Muscle of leg (tissue), 3 donors: ENCODE measurements at regions not wholly inside any gene's neighbourhood (a gene's known extent, or its start where the extent isn't known, plus 50 kb on each side); places are given as distances from the start of the nearest gene placed in this dataset.

ENCODE experiments used
- DNase-seq: peaks from one replicate; pipeline ENCODE4 v3.0.0; 2013
- H3K27ac ChIP-seq: one replicate; pipeline ENCODE4 v1.5.1; 2013; ENCODE audit warnings: mild to moderate bottlenecking, low read length, control low read depth
- H3K27me3 ChIP-seq: one replicate; pipeline ENCODE4 v1.6.1; 2013; ENCODE audit warnings: low read length; ENCODE audit not compliant: control insufficient read depth, insufficient read depth
- H3K36me3 ChIP-seq: one replicate; pipeline ENCODE4 v1.6.1; 2013; ENCODE audit warnings: low read length; ENCODE audit not compliant: control insufficient read depth, insufficient read depth
- H3K4me1 ChIP-seq: one replicate; pipeline ENCODE4 v1.6.1; 2013; ENCODE audit warnings: low read length; ENCODE audit not compliant: control insufficient read depth, insufficient read depth
- H3K4me3 ChIP-seq: one replicate; pipeline ENCODE4 v1.5.1; 2013; ENCODE audit warnings: low read length, control low read depth
- H3K9me3 ChIP-seq: replicated peaks from 2 replicates; pipeline ENCODE4 v1.6.1; 2013; ENCODE audit warnings: low read depth, low read length; ENCODE audit not compliant: control insufficient read depth
- WGBS: methylation state at CpG from one replicate; pipeline ENCODE4 v1.1.5; 2013; ENCODE audit warnings: missing lambda C conversion rate; ENCODE audit not compliant: insufficient coverage; 5-methylcytosine and 5-hydroxymethylcytosine counted together

DNA sequence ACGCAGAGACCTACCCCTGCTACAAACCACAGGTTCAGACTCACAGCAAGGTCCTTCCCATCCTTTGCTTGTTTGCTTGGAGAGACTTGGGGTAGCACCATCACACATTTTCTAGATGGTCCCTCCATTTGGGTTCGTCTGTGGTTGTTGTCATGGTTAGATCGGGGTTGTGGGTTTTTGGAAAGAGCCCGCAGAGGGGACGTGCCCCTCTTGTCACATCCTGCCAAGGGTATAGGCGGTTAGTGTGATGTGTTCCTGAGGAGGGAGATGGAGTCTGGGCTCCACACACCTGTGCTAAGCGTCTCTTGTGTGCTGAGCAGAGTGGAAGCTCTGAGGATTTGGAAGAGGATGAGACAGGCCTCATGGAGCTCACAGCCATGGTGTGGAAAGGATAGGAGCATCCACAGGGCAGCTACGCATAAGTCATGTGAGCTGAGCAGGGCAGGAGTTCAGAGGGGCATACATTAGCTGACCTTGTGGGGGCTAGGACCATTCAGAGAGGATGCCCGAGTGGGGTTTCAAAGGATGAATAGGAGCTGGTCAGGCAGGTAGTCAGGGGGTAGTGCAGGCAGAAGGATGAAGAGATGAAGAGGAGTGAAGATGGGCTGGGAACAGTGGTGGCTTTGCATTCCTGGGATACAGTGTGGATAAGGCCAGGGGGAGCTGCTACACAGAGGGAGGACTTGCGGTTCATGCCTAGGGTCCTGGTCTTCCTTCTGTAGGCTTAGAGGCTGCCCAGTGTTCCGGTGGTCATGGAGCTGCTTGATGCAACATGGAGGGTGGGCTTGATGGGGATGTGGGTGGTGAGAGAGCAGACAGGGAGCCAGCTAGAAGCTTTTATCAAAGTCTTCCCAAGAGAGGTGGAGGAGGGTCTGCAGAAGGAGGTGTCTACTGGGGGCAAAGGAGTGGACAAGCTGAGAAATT is 62.9 kb downstream of the ACKR3 start:
- 94% methylated on average over 10 of the region's 11 CpGs for WGBS
- Histone ChIP-seq H3K4me3 (no peak overlapping the region), H3K27ac (no peak overlapping the region), H3K27me3 (peaks cover 8% of the 10 kb centered on the region), H3K36me3 (no peaks in the 10 kb centered on the region), H3K9me3 (no peaks in the 10 kb centered on the region), H3K4me1 (no peaks in the 10 kb centered on the region)
- no peak for DNase-seq

- Histone ChIP-seq H3K27me3 (peaks cover 10% of the 10 kb centered on the region), H3K4me1 (no peaks in the 10 kb centered on the region), H3K9me3 (no peaks in the 10 kb centered on the region), H3K36me3 (no peaks in the 10 kb centered on the region), H3K27ac (no peak overlapping the region), H3K4me3 (no peak overlapping the region)
- WGBS: 89% methylated on average over 5 of the region's 5 CpGs
- no peak for DNase-seq
These were observed 63.6 kb downstream of the ACKR3 start for GRCh38 chr2:236633219-236633570.

DNA sequence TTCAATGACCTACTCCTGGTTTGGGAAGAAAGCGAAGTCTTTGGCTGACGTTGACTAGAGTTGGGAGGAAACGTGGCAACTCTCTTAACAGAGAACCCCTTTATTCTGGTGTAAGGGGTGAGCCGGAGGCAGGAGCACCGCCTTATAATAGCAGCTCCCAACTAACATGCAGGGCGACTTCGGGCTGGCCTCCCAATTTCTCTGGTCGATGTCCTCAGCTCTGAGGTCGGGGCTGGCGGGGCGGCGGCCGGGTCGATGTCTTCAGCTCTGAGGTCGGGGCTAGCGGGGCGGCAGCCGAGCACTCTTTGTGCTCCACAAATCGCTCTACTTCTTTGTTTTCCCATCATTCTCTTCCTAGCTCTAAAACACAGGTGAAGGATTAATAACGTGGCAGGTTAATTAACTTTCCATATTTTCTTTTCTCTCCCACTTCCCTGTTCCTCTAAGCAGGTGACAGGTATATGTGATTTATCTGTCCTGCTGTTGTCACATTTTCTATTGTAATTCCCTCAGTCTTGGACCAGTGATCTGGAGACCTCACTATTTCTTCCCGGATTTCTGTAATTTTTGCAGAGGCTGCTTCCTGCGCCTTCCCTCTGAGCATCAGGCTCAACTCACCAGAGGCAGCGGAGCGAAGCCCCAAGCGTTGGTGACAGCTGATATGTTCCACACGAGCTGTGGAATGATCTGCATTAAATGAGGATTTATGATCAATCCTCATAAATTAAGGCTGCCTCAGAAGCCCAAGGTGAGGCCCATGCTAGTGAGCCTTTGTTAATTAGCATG is 64.3 kb downstream of the ACKR3 start:
- WGBS: 77% methylated on average over 9 of the region's 26 CpGs
- DNase-seq: no peak
- H3K4me1 ChIP-seq: no peaks in the 10 kb centered on the region

GRCh38 chr2:236636261-236636660 is 66.6 kb downstream of the ACKR3 start:
- DNase-seq: no peak
- no peak overlapping the region for H3K4me3 ChIP-seq
- H3K27ac ChIP-seq: no peak overlapping the region
- peaks cover 5% of the 10 kb centered on the region for H3K27me3 ChIP-seq
- no peaks in the 10 kb centered on the region for H3K36me3 ChIP-seq
- H3K4me1 ChIP-seq: peaks cover 7% of the 10 kb centered on the region
- 91% methylated on average over 6 of the region's 7 CpGs for WGBS
- H3K9me3 ChIP-seq: no peaks in the 10 kb centered on the region

More for the DNA sequence above, 64.3 kb downstream of the ACKR3 start:
- peaks cover 10% of the 10 kb centered on the region for H3K27me3 ChIP-seq
- no peak overlapping the region for H3K4me3 ChIP-seq
- no peaks in the 10 kb centered on the region for H3K9me3 ChIP-seq
- H3K36me3 ChIP-seq: no peaks in the 10 kb centered on the region
- H3K27ac ChIP-seq: no peak overlapping the region

GRCh38 chr2:236636714-236637470 is 67.3 kb downstream of the ACKR3 start:
- DNase-seq: no peak
- no peaks in the 10 kb centered on the region for H3K36me3 ChIP-seq
- peaks cover 7% of the 10 kb centered on the region for H3K4me1 ChIP-seq
- no peak overlapping the region for H3K27ac ChIP-seq
- 85% methylated on average over 9 of the region's 18 CpGs for WGBS
- no peak overlapping the region for H3K4me3 ChIP-seq
- H3K9me3 ChIP-seq: no peaks in the 10 kb centered on the region
- H3K27me3 ChIP-seq: peaks cover 5% of the 10 kb centered on the region

- 41% methylated on average over 6 of the region's 6 CpGs for WGBS
- no peak overlapping the region for H3K27ac ChIP-seq
These were observed 68.3 kb downstream of the ACKR3 start for GRCh38 chr2:236637686-236638569.

GRCh38 chr2:236638707-236639106 is 69.1 kb downstream of the ACKR3 start:
- peaks cover 2% of the 10 kb centered on the region for H3K27me3 ChIP-seq
- H3K36me3 ChIP-seq: no peaks in the 10 kb centered on the region
- DNase-seq: no peak
- H3K9me3 ChIP-seq: no peaks in the 10 kb centered on the region
- 76% methylated on average over 4 of the region's 7 CpGs for WGBS
- H3K27ac ChIP-seq: no peak overlapping the region
- no peak overlapping the region for H3K4me3 ChIP-seq
- H3K4me1 ChIP-seq: peaks cover 17% of the 10 kb centered on the region

More at GRCh38 chr2:236637686-236638569, 68.3 kb downstream of the ACKR3 start:
- Histone ChIP-seq H3K4me1 (peaks cover 15% of the 10 kb centered on the region), H3K4me3 (no peak overlapping the region), H3K9me3 (no peaks in the 10 kb centered on the region), H3K27me3 (peaks cover 2% of the 10 kb centered on the region), H3K36me3 (no peaks in the 10 kb centered on the region)
- DNase-seq: peak; percentile 17

- WGBS: 67% methylated on average over 1 of the region's 7 CpGs
- Histone ChIP-seq H3K4me1 (peaks cover 17% of the 10 kb centered on the region), H3K36me3 (no peaks in the 10 kb centered on the region), H3K27ac (no peak overlapping the region), H3K4me3 (no peak overlapping the region), H3K9me3 (no peaks in the 10 kb centered on the region), H3K27me3 (peaks cover 3% of the 10 kb centered on the region)
- DNase-seq: peak; percentile 86
These were observed 70.0 kb downstream of the ACKR3 start for GRCh38 chr2:236639461-236640235.
